ENCODE measurements at regions not wholly inside any gene's neighbourhood (a gene's known extent, or its start where the extent isn't known, plus 50 kb on each side); places are given as distances from the start of the nearest gene placed in this dataset.

DNA sequence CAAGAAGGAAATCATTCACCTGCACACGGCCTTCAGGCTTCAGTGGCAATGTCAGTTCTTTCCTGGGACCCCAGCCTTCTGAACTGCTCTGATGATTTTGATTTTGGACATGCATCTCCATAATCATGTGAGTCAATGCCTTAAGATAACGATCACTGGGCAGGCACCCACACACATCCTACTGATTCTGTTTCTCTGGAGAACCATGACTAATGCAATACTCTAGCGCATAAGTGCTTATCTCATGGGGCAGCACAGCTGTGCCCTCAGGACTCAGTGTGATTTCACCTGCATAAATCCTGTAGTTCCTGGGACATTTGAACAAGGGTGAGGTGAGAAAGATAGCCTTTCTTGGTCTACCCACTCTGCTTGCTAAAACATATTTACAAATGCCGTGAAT, 144.6 kb downstream of the AKAIN1 start:
- H4K20me1 ChIP-seq (ENCODE audit: insufficient read depth, low read length, poor library complexity, severe bottlenecking): no peaks in the 10 kb centered on the region
- H3F3A ChIP-seq (ENCODE audit: low read depth): no peaks in the 10 kb centered on the region
- no peak for TF ChIP-seq EZH2phosphoT487 (IDR thresholded peaks at IDR 0.05; ENCODE audit: borderline replicate concordance)
- TF ChIP-seq, protein P1, sequence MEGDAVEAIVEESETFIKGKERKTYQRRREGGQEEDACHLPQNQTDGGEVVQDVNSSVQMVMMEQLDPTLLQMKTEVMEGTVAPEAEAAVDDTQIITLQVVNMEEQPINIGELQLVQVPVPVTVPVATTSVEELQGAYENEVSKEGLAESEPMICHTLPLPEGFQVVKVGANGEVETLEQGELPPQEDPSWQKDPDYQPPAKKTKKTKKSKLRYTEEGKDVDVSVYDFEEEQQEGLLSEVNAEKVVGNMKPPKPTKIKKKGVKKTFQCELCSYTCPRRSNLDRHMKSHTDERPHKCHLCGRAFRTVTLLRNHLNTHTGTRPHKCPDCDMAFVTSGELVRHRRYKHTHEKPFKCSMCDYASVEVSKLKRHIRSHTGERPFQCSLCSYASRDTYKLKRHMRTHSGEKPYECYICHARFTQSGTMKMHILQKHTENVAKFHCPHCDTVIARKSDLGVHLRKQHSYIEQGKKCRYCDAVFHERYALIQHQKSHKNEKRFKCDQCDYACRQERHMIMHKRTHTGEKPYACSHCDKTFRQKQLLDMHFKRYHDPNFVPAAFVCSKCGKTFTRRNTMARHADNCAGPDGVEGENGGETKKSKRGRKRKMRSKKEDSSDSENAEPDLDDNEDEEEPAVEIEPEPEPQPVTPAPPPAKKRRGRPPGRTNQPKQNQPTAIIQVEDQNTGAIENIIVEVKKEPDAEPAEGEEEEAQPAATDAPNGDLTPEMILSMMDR (conservative IDR thresholded peaks at IDR 0.05; ENCODE audit: low read length): no peak
- H3K9ac ChIP-seq (ENCODE audit: low read depth, low read length, poor library complexity, severe bottlenecking): no peak overlapping the region
- no peaks in the 10 kb centered on the region for H3K4me1 ChIP-seq (ENCODE audit: insufficient read depth, low read length, poor library complexity, severe bottlenecking)
- H2AFZ ChIP-seq (ENCODE audit: low read length): no peak overlapping the region
- no peak overlapping the region for H3K4me2 ChIP-seq (ENCODE audit: low read depth, low read length, poor library complexity, severe bottlenecking)
- no peaks in the 10 kb centered on the region for H3K36me3 ChIP-seq (ENCODE audit: insufficient read depth, low read length)
- H3K4me3 ChIP-seq (ENCODE audit: low read length, poor library complexity, severe bottlenecking): no peak overlapping the region
- no peaks in the 10 kb centered on the region for H3K27me3 ChIP-seq (ENCODE audit: insufficient read depth, low read length, poor library complexity, severe bottlenecking)
- H3K79me2 ChIP-seq (ENCODE audit: insufficient read depth, low read length): no peaks in the 10 kb centered on the region
- H3K9me2 ChIP-seq (replicated peaks; ENCODE audit: low read depth, low read length): no peaks in the 10 kb centered on the region
- no peaks in the 10 kb centered on the region; the same call in 1 of the 2 replicates for H3K9me3 ChIP-seq (ENCODE audit: insufficient read depth, low read depth, low read length)

- H3K9me3 ChIP-seq (ENCODE audit: insufficient read depth, low read depth, low read length): no peaks in the 10 kb centered on the region; the same call in 1 of the 2 replicates
- TF ChIP-seq EZH2phosphoT487 (IDR thresholded peaks at IDR 0.05; ENCODE audit: borderline replicate concordance): no peak
- TF ChIP-seq, protein P1 (conservative IDR thresholded peaks at IDR 0.05; ENCODE audit: low read length): no peak
- H3K79me2 ChIP-seq (ENCODE audit: insufficient read depth, low read length): no peaks in the 10 kb centered on the region
- no peaks in the 10 kb centered on the region for H3F3A ChIP-seq (ENCODE audit: low read depth)
- no peak overlapping the region for H3K4me3 ChIP-seq (ENCODE audit: low read length, poor library complexity, severe bottlenecking)
- no peaks in the 10 kb centered on the region for H3K4me1 ChIP-seq (ENCODE audit: insufficient read depth, low read length, poor library complexity, severe bottlenecking)
- no peak overlapping the region for H2AFZ ChIP-seq (ENCODE audit: low read length)
- no peaks in the 10 kb centered on the region for H4K20me1 ChIP-seq (ENCODE audit: insufficient read depth, low read length, poor library complexity, severe bottlenecking)
- no peaks in the 10 kb centered on the region for H3K36me3 ChIP-seq (ENCODE audit: insufficient read depth, low read length)
- no peak overlapping the region for H3K4me2 ChIP-seq (ENCODE audit: low read depth, low read length, poor library complexity, severe bottlenecking)
- H3K9me2 ChIP-seq (replicated peaks; ENCODE audit: low read depth, low read length): no peaks in the 10 kb centered on the region
- H3K27me3 ChIP-seq (ENCODE audit: insufficient read depth, low read length, poor library complexity, severe bottlenecking): no peaks in the 10 kb centered on the region
- H3K9ac ChIP-seq (ENCODE audit: low read depth, low read length, poor library complexity, severe bottlenecking): no peak overlapping the region
Measured at GRCh38 chr18:5051207-5051606, 145.8 kb downstream of the AKAIN1 start.

DNA sequence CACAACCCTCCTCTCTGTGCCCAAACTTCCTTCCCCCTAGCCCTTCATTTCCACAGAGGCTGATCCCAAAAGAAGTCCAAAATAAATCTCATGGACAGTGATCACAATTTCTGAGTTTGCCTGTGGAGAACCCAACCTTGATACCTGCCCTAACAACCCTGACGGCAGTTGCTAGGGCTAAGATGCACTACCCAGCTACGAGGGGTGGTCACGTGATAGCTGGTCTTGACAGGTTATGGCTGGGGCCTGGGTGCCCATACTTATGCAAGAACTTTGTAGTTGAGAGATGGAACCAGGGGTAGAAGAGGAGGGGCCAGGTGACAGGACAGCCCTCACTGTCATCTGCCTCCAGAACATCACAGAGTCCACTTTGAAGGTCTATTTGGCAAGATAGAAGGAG, 147.9 kb downstream of the AKAIN1 start:
- Histone ChIP-seq H3K79me2 (ENCODE audit: insufficient read depth, low read length) (no peaks in the 10 kb centered on the region), H3K36me3 (ENCODE audit: insufficient read depth, low read length) (no peaks in the 10 kb centered on the region), H3K9ac (ENCODE audit: low read depth, low read length, poor library complexity, severe bottlenecking) (no peak overlapping the region), H3K4me3 (ENCODE audit: low read length, poor library complexity, severe bottlenecking) (no peak overlapping the region), H4K20me1 (ENCODE audit: insufficient read depth, low read length, poor library complexity, severe bottlenecking) (no peaks in the 10 kb centered on the region), H3K9me2 (replicated peaks; ENCODE audit: low read depth, low read length) (no peaks in the 10 kb centered on the region), H2AFZ (ENCODE audit: low read length) (no peak overlapping the region), H3F3A (ENCODE audit: low read depth) (no peaks in the 10 kb centered on the region), H3K27me3 (ENCODE audit: insufficient read depth, low read length, poor library complexity, severe bottlenecking) (no peaks in the 10 kb centered on the region), H3K9me3 (ENCODE audit: insufficient read depth, low read depth, low read length) (no peaks in the 10 kb centered on the region; the same call in 1 of the 2 replicates), H3K4me2 (ENCODE audit: low read depth, low read length, poor library complexity, severe bottlenecking) (no peak overlapping the region), H3K4me1 (ENCODE audit: insufficient read depth, low read length, poor library complexity, severe bottlenecking) (no peaks in the 10 kb centered on the region)
- TF ChIP-seq, protein P1 (conservative IDR thresholded peaks at IDR 0.05; ENCODE audit: low read length): no peak
- TF ChIP-seq EZH2phosphoT487 (IDR thresholded peaks at IDR 0.05; ENCODE audit: borderline replicate concordance): no peak
